ENCODE measurements at regions not wholly inside any gene's neighbourhood (a gene's known extent, or its start where the extent isn't known, plus 50 kb on each side); places are given as distances from the start of the nearest gene placed in this dataset.

DNA sequence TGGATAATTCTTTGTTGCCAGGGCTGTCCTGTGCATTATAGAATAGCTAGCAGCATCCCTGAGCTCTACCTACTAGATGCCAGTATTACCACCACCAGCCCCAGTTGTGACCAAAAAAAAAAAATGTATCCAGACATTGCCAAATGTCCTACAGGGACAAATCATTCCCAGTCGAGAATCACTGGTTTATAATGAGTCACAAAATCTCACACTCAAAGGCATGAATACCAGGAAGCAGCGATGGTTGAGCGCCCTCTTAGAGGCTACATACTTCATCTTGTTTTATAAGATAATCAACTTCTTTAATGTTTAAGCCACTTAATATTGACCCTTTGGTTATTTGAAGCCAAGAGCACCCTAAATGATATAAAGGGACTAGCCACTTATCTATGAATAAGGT lies 297.3 kb downstream of the DHX15 start:
- DNase-seq (ENCODE audit: low spot score): no peak

DNA sequence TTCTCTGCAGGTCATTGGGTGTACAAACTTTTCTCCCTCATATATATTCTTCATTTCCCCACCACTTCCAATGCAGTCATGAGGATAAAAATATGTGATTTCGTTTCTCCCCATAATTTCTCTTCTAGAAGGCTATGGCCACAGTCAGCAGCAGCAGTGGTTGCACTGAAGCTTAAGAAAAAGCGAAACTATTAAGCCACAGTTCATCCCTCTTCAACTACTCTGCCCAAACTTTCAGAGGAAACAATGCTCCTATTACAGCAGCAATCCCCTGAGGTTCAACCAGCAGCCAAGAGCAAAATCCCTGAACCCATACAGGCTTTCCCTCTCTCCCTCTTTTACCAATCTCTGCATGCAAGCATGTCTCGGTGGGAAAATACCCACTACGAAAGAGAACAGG lies 298.6 kb downstream of the DHX15 start:
- no peak for DNase-seq (ENCODE audit: low spot score)

- no peak for DNase-seq (ENCODE audit: low spot score)
These were observed 301.9 kb downstream of the DHX15 start for GRCh38 chr4:24282446-24282845.

DNA sequence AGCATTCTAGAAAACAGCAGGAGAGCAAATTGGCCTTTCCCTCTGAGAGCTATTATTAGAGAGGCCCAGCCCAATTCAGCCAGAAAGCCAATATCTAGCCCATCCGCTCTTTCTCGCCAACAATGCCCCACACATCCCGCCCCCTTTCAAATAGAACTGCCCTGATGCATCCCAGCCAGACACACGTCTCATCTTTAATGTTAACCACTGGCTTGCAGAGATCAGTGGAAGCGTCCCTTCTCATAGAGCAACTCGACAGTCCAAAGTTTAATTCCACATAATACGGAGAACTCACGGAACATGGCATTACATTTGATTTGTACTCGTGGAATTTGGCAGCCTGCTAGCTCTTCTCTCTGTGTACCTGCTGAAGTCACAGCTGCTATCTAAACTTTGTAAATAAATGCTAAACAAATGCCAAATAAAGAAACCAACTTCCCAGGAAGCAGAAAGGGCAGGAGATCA lies 304.4 kb downstream of the DHX15 start:
- DNase-seq (ENCODE audit: low spot score): no peak

- DNase-seq (ENCODE audit: low spot score): no peak
These were observed 304.9 kb downstream of the DHX15 start for GRCh38 chr4:24279469-24279868.

GRCh38 chr4:24278693-24279092 lies 305.7 kb downstream of the DHX15 start:
- DNase-seq (ENCODE audit: low spot score): no peak

- DNase-seq (ENCODE audit: low spot score): no peak
These were observed 309.9 kb downstream of the DHX15 start for GRCh38 chr4:24274381-24274941.

DNA sequence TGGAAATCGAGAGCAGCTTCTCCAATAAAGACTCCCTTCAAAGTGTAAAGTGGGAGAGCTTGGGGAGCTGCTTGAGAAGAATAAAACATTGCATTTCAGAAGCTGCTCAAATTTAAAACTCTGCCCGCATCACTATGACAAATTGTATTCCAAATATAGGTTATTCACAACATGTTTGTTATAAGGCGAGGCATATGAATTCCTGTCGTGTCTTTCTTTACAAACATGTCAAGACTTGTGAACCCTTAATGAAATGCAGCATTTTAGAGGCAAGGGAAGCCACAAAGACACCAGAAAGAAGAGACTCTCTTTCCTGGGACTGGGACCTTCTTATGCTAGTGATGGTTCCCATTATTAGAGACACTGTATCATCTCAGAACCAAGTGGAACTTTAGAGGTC lies 311.2 kb downstream of the DHX15 start:
- DNase-seq (ENCODE audit: low spot score): no peak

- no peak for DNase-seq (ENCODE audit: low spot score)
These were observed 317.2 kb downstream of the DHX15 start for GRCh38 chr4:24266951-24267722.

- no peak for DNase-seq (ENCODE audit: low spot score)
These were observed 318.4 kb downstream of the DHX15 start for GRCh38 chr4:24265989-24266388.

- no peak for DNase-seq (ENCODE audit: low spot score)
These were observed 321.7 kb downstream of the DHX15 start for GRCh38 chr4:24262616-24263015.

GRCh38 chr4:24262084-24262483 lies 322.3 kb downstream of the DHX15 start:
- no peak for DNase-seq (ENCODE audit: low spot score)

DNA sequence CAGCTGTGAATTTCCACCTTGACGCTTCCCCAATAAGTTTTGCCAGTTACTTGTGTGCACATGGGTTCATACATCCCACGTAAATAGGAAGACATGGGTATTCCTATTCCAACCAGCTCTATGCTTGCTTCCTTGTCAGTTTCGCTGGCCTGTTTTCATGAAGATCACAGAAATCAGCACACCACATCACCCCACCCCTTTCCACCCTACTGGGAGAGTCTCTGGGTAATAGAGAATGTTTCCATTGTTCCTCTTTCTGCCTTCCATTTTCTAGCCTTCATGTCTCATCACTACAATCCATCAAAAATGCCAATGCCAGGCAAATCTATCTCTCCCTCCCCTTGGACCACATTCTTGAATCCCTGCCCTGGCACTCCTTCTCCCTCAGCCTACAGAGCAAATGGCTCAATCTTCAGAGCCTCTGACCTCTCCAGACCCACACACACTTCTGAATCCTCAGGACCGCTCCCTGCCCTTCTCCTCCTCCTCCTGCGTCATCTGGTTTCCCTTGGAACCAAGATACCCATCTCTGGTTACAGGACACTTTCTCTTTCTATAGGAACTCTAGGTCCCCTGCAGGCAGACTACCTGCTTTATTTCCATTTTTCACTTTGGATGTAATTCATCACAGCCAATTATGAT lies 323.3 kb downstream of the DHX15 start:
- no peak for DNase-seq (ENCODE audit: low spot score)

DNA sequence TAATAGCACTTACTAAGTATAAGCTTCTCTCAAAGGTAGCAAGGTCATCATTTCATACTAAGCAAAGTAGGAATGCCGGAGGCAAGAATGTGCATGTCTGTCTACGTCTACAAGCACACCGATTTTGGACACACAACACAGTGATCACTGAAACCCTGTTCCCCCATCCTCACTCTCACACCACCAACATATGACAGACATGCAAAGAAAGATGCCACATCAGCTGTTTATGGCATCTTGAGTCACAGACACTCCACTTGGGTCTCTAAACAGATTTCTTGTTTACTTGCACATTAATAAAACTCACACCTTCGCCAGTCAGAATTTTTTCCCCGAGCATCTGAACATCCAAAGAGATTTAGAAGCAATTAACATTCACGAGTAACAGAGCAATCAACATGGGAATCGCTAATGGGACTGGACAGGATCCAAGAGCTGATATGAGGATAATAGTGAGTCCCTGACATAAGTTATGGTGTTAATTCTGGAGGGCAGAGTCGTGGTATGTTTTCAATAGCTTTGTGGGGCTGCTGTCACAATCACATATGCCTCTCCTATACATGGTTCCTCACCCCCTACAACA lies 324.1 kb downstream of the DHX15 start:
- DNase-seq (ENCODE audit: low spot score): no peak

DNA sequence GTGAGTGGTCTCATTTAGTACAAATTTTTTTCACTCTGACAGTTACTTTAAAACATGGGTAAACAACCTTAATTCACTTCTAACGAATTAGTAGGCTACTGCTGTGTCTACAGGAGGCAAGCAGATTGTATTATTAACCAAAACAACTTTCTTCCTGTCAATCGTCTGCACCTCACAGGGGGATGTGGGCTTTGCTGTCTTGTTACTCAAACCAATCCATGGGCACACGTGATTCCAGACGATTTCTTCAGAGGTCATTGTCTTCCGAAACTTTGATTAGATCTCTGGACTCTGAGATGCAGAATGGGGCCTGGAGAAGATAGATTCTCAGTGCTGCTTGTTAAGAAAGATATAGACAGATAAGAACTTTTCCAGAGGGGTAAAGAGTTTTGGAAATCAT lies 327.8 kb downstream of the DHX15 start:
- DNase-seq (ENCODE audit: low spot score): no peak

DNA sequence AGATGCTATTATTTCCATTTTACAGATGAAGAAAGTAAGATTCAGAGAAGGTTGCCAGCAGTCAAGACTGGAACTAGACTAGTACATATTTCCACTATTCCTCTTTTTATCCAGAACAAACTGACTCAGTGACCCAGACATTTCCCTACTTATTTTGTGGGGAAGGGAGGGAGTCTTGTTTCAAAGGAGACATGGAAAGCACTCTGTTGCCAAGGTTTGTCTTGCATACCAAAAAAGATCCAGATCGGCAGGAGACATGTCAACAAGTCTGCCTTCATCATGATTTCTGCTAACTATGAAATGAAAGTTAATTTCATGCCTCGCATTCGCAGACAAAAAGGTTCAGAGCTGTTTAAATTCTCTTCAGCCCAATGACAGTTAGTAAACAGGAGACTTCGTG lies 328.3 kb downstream of the DHX15 start:
- DNase-seq (ENCODE audit: low spot score): no peak

DNA sequence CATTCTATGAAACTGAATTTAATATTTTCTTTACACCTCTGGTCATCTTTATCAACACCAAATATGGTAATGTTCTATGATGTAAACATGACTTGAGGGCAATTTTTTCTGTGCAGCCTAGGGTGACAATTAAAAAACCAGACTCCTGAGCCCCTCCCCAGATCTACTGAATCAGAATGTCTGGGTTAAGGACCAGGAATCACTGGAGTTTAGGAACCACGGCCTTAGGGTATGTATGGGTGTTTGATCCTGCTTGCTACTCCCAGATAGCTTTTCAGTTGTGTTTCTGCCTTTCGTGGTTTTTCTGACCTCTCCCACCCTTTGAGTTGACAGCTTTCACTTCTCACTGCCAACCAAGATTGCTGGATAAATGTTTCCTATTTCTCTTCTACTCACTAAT lies 332.2 kb downstream of the DHX15 start:
- no peak for DNase-seq (ENCODE audit: low spot score)

- no peak for DNase-seq (ENCODE audit: low spot score)
These were observed 332.8 kb downstream of the DHX15 start for GRCh38 chr4:24251589-24251988.

DNA sequence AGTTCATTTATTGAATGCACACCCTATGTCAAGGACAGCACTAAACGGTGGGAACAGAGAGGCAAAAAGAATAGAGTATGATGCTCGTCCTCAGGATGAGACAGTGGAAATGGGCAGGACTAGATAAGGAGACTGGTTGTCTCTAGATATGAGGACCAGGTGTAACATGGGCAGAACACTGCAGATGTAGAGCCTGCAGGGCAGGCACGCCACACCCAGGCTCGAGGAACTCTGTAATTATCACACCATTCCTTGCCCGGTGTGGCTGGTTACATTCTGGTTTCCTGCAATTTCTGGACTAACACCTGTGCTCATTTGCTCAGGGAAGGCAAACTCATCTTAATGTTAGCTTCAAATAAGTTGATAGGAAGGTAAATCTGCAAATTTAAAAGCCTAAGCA lies 334.4 kb downstream of the DHX15 start:
- no peak for DNase-seq (ENCODE audit: low spot score)

- DNase-seq (ENCODE audit: low spot score): no peak
These were observed 335.4 kb downstream of the DHX15 start for GRCh38 chr4:24248674-24249630.

GRCh38 chr4:24245491-24245820 lies 338.9 kb downstream of the DHX15 start:
- DNase-seq (ENCODE audit: low spot score): no peak
